GM18951 (cell line): ENCODE measurements at regions not wholly inside any gene's neighbourhood (a gene's known extent, or its start where the extent isn't known, plus 50 kb on each side); places are given as distances from the start of the nearest gene placed in this dataset.
"Not testable (repeated sequence)": the region's sequence is repeated elsewhere in the genome, so short reads cannot be mapped to it uniquely, and the experiment has no call there.

Experiments used
- POLR2A ChIP-seq: IDR thresholded peaks from 4 replicates; pipeline ENCODE4 v1.6.1; 2011; ENCODE audit warnings: mild to moderate bottlenecking; ENCODE audit not compliant: insufficient read length, insufficient read depth; ENCODE audit errors: extremely low read depth
- in situ Hi-C: fragments of 300-500 bp; cut with MboI; formaldehyde crosslinking; loops from one replicate; pipeline ENCODE4 v1.12.0; 2022; ENCODE audit warnings: low sequenced_read_pairs, mixed read lengths, inconsistent platforms; ENCODE audit not compliant: unreplicated experiment

GRCh38 chr21:8994640-8995511, 1526.5 kb upstream of the TPTE start:
- TF ChIP-seq POLR2A, result no peak
- in situ Hi-C loops, result loop anchor here (10.0 to 25.0 kb wide), 3 partner anchors 540 to 750 kb away; no protein-coding TSS in a partner anchor

DNA sequence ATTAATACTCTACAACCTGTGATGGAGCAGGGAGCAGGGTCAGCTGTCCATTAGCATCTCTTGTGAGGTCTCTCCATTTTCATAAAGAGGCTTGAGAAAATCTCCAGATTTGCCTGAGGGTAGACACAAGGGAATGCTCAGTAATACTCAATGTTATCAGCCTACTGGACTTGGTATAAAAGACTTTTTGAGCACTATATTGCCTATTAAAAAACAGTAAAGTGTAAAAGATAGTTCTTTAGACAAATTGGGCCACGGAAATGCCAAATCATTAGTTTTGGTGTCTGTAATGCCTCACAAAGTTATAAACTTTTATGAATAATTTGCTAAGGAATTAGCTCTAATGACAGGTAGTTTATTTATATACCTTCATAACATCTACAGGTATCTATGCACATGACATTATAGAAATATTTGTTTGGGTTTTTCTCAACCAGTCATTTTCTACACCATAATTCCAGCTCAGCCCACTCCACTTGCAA, 1524.9 kb upstream of the TPTE start:
- in situ Hi-C loops, result loop anchor here (10.0 to 25.0 kb wide), 3 partner anchors 542 to 752 kb away; no protein-coding TSS in a partner anchor

GRCh38 chr21:8997011-8997440, 1524.4 kb upstream of the TPTE start:
- in situ Hi-C loops, result loop anchor here (10.0 to 25.0 kb wide), 3 partner anchors 542 to 752 kb away; no protein-coding TSS in a partner anchor
- no peak for TF ChIP-seq POLR2A

- in situ Hi-C loops, result loop anchor here (10.0 to 25.0 kb wide), 3 partner anchors 543 to 753 kb away; no protein-coding TSS in a partner anchor
Observed at GRCh38 chr21:8997443-8998390, 1523.7 kb upstream of the TPTE start.

- in situ Hi-C loops, result loop anchor here (10.0 to 25.0 kb wide), 3 partner anchors 544 to 754 kb away; no protein-coding TSS in a partner anchor
Observed at GRCh38 chr21:8998480-8998879, 1522.9 kb upstream of the TPTE start.

DNA sequence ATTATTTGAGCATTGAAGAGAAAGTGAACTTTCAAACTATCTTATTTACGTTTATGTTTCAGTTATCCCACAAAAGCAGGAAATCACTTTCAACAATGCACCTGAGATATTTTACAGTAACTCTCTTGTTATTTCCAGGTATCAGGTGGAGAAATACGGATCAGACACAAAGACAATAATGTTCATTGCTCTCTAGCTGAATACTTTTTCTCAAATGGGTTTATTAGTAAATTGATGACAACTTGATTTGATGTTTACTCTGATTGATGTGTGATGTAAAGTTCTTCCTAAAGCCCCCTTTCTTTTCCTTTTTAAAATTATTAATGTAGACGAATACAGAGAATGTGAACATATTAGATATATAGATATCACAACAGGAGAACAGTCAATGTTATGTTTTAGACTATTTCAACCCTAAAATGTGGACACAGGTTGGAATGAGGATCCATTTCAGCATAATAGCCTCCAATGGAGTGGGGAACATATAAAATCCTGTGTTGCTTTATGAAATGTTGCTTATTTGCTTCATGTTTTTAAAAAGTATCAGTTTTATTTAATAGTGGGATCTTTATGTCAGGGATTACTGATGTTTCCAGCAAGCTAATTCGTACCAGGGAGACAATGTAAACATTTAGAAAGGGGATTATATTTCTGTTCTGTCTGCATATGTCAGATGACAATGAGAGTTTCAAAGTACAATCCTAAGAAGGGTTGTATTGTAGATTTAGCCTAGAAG, 1522.3 kb upstream of the TPTE start:
- in situ Hi-C loops, result loop anchor here (10.0 to 25.0 kb wide), 3 partner anchors 544 to 754 kb away; no protein-coding TSS in a partner anchor
- TF ChIP-seq POLR2A, result no peak

DNA sequence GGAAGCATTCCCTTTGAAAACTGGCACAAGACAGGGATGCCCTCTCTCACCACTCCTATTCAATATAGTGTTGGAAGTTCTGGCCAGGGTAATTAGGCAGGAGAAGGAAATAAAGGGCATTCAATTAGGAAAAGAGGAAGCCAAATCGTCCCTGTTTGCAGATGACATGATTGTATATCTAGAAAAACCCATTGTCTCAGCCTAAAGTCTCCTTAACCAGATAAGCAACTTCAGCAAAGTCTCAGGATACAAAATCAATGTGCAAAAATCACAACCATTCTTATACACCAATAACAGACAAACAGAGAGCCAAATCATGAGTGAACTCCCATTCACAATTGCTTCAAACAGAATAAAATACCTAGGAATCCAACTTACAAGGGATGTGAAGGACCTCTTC, 1521.3 kb upstream of the TPTE start:
- in situ Hi-C loops, result not testable (repeated sequence)

GRCh38 chr21:9000671-9001070, 1520.7 kb upstream of the TPTE start:
- in situ Hi-C loops, result not testable (repeated sequence)

- in situ Hi-C loops, result not testable (repeated sequence)
Observed at GRCh38 chr21:9001890-9002663, 1519.3 kb upstream of the TPTE start.

DNA sequence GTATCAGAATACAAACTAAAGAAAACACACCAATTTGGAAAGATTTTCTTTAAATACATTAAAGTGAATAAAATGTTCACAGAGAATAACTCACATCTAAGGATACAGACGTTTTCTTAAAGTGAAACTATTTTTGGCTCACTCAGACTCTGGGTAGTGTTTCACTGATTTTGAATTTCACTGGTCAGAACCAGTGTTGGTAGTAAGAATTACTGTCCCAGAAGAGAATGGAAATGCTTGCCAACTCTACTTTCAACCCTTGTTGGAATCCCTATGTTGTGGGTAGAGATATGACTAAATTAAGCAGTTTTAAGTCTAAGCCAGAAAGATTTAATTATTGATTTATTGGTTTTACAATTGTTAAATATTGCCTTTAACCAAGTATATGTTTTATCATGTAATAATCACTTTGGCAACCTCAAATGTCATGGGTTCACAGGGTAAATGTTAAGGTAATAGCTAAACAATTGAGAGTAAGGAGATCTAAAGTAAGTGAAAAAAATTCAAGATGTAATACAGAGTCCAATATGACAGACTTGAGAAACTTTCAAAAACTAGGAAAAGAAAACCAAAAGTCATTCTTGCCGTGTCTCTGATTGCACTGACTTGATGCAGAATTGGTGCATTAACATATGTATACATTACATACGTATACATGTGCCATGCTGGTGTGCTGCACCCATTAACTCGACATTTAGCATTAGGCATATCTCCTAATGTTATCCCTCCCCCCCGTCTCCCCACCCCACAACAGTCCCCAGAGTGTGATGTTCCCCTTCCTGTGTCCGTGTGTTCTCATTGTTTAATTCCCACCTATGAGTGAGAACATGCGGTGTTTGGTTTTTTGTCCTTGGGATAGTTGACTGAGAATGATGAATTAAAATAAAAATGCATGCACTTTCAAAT, 1517.2 kb upstream of the TPTE start:
- in situ Hi-C loops, result not testable (repeated sequence)

DNA sequence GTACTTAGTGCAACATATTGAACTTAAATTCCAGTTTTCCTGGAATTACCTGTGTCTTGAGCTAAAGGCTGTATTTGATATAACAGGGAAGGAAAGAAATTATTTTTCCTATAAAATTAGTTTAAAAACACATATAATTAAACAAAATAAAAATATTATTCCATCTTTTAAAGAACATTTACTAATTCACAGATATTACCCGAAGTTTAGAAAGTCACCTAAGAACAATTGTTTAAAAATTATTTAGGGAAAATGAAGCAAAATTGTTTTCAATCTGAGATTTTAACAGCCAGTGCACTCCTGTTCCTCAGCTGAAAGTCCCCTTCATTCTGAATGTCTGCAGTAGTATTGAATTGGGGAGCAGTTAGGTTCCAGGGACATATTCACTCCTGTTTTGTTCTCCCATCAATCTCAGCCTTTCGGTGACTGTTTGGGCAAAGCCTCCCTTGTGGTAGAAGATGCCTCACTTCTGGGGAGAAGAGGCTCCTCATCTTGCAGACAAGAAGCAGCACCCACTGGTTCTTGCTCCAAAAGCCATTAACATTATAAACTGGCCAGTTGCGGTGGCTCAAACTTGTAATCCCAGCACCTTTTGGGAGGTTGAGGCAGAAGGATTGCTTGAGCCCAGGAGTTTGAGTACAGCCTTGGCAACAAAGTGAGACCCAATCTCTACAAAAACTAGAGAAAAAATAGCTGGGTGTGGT, 1516.4 kb upstream of the TPTE start:
- in situ Hi-C loops, result not testable (repeated sequence)

- in situ Hi-C loops, result not testable (repeated sequence)
Observed at GRCh38 chr21:9005671-9006070, 1515.7 kb upstream of the TPTE start.

DNA sequence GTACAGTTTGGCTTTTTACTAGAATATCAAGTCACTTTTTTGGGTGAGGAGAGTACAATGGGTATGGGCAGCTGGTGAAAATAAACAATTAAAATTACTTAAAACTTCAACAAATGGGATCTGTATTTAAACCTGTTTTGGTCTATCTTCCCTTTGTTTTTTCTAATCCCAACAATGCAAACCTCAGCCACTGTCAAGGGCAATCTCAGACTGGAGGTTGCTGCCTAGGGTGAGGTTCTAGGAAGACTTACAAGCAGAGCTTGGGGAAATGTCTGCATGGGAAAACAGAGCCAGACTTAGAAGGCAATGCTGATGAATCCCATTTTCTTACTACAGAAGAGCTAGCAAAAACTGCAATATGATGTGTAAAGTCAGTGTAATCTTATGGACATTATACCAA, 1515.3 kb upstream of the TPTE start:
- in situ Hi-C loops, result not testable (repeated sequence)

DNA sequence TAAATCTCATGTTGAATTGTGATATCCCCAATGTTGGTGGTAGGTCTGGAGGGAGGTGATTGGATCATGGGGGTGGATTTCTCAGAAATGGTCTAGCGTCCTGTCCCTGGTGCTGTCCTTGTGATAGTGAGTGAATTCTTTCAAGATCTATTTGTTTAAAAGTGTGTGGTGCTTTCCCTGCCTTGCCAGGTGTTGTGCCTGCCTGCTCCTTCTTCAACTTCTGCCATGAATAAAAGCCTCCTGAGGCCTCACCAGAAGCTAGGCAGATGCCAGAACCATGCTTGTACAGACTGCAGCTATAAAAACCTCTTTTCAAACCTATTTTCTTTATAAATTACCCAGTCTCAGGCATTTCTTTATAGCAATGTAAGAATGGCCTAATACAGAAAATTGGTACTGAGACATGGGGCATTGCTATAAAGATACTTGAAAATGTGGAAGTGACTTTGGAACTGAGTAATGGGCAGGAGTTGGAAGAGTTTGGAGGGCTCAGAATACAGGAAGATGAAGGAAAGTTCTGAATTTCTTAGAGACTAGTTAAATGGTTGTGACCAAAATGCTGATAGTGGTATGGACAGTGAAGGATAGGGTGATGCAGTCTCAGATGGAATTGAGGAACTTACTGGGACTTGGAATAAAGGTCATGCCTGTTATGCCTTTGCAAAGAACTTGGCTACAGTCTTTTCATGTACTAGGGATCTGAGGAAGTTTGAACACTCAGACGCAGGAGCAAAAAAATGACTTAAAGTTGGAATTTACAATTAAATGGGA, 1514.6 kb upstream of the TPTE start:
- in situ Hi-C loops, result not testable (repeated sequence)
